ENCODE measurements at regions not wholly inside any gene's neighbourhood (a gene's known extent, or its start where the extent isn't known, plus 50 kb on each side); places are given as distances from the start of the nearest gene placed in this dataset.

DNA sequence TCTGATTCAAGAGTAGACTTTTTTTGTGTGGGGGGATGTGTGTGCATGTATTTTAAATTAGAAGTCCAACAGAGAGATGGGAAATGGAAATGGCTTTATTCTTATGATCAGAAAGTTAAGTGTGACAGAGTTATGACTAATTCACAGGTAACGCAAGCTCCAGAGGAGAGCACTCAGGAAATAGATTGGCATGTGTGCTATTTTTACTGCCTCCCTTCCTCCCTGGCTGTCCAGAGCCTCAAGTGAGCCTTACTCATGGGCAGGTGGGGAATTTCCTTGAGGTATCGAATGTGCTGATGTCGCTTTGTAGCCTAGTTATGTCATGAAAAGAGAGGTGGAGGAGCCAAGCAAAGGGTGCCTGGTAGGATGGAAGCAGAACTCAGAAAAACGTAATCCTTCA lies 70.3 kb upstream of the BDNF start:
- no peak for TF ChIP-seq POLR2A (IDR thresholded peaks at IDR 0.05; ENCODE audit: extremely low read depth, insufficient read length)
- TF ChIP-seq, protein P1, sequence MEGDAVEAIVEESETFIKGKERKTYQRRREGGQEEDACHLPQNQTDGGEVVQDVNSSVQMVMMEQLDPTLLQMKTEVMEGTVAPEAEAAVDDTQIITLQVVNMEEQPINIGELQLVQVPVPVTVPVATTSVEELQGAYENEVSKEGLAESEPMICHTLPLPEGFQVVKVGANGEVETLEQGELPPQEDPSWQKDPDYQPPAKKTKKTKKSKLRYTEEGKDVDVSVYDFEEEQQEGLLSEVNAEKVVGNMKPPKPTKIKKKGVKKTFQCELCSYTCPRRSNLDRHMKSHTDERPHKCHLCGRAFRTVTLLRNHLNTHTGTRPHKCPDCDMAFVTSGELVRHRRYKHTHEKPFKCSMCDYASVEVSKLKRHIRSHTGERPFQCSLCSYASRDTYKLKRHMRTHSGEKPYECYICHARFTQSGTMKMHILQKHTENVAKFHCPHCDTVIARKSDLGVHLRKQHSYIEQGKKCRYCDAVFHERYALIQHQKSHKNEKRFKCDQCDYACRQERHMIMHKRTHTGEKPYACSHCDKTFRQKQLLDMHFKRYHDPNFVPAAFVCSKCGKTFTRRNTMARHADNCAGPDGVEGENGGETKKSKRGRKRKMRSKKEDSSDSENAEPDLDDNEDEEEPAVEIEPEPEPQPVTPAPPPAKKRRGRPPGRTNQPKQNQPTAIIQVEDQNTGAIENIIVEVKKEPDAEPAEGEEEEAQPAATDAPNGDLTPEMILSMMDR (IDR thresholded peaks at IDR 0.05; ENCODE audit: low read depth, low read length) = no peak

Data from NB4 (cell line).